NCI-H2029 treated with DMSO at 0.1 percent for 48 hours (cell line): ENCODE measurements at regions not wholly inside any gene's neighbourhood (a gene's known extent, or its start where the extent isn't known, plus 50 kb on each side); places are given as distances from the start of the nearest gene placed in this dataset.
"Not testable (repeated sequence)": the region's sequence is repeated elsewhere in the genome, so short reads cannot be mapped to it uniquely, and the experiment has no call there.

Experiments used
- DNase-seq: peaks from one replicate; lab custom pipeline; 2025; lab: John Stamatoyannopoulos, UW

- peak; percentile 10 for DNase-seq
Measured at GRCh38 chr5:126234563-126235195, 188.5 kb upstream of the GRAMD2B start.

- no peak for DNase-seq
Measured at GRCh38 chr5:126235628-126236027, 187.6 kb upstream of the GRAMD2B start.

- no peak for DNase-seq
Measured at GRCh38 chr5:126236994-126237393, 186.2 kb upstream of the GRAMD2B start.

- DNase-seq, result no peak
Measured at GRCh38 chr5:126248611-126249010, 174.6 kb upstream of the GRAMD2B start.

DNA sequence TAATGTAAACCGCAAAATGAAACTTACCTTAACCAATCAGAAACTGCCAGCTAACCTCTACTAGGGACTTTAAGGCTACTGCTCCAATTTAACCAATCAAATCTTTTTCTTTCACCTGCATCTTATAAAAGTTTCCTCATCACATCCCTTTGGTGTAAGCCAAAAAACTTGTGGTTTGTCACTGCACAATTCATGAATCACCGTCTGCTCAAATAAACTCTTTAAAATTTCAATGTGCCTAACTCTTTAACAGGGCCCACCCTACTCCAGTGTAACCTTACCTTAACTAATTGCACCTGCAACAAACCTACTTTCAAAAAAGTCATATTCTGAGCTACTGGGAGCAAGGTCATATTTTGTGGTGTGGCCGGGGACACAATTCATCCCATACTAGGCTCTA is 172.2 kb upstream of the GRAMD2B start:
- DNase-seq, result no peak

- no peak for DNase-seq
Measured at GRCh38 chr5:126253406-126253805, 169.8 kb upstream of the GRAMD2B start.

DNA sequence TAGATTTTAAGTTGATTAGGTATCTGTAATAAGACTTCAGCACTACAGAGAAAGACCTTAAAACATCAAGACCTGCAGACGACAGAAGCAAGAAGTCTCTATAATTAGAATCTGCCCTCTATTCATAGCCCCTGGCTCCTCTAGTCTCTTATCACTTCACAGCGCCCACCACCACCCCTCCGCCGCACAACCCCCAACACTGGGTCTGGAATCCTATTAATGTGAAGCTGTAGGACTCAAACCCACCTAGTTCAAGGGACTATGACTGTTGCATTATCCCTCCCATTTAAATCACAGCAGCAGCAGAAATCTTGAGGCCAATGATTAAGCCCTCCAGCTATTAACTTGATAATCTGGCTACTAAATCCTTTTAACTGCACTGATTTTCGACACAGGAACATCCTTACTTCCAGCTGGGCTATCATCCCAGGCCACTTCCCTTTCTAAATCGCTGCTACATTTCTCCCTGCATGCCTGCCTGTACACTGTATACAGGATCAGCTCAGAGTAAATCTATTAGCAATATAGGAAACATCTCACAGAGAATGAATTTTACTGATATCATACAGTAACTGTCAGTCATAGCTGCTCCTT is 159.5 kb upstream of the GRAMD2B start:
- no peak for DNase-seq

GRCh38 chr5:126265917-126266316 is 157.3 kb upstream of the GRAMD2B start:
- DNase-seq, result no peak

GRCh38 chr5:126267438-126267837 is 155.8 kb upstream of the GRAMD2B start:
- no peak for DNase-seq

- DNase-seq, result no peak
Measured at GRCh38 chr5:126268697-126269315, 154.4 kb upstream of the GRAMD2B start.

- no peak for DNase-seq
Measured at GRCh38 chr5:126269511-126269910, 153.7 kb upstream of the GRAMD2B start.

GRCh38 chr5:126271141-126271540 is 152.1 kb upstream of the GRAMD2B start:
- no peak for DNase-seq

DNA sequence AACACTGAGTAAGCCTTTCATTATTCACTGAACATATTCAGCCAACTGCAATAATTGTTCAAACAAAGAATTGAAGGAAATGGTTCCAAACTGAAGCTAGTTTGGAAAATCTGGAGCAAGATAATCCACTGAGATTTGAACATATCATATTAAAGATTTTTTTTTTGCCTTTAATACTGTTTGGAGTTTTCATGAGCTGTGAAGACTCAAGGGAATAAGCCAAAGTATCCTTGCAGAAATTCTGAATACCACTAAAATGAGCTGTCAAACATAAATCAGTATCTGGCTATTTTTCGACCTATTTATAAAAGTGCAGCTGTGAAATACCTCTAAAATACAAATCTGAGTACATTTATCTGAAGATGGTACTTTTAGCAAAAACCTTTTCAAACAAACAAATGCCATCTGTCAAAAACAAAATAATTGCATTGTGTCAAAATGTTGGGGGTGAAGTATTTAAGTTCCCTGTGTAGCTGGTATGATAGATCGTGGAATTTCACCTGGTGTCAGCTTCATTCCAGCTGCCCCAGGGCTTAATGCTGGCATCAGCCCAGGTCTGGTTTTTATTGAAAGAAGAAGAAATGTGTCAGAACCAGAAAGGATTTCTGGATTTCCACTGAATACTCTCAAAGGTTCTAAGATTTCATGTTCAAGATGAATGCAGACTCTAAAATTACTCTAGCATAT is 149.0 kb upstream of the GRAMD2B start:
- DNase-seq, result no peak

GRCh38 chr5:126274763-126275125 is 148.5 kb upstream of the GRAMD2B start:
- DNase-seq, result no peak

DNA sequence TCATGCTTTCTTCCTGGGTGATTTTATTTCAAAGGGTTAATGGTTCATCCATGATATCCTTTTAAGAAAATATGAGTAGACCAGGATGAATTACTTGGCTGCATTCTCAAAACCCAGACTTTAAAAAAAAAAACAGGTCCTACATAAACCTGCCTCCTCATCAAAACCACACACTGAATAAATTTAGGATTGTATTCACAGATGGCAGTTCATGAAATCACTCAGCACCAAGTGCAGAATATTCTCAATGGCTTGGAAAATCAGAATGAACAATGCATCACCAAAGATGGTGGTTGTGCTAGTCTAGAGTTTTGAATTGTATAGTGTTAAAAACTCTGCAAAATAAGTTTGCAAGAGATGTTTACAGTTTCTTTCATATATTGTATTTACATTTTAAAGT is 145.4 kb upstream of the GRAMD2B start:
- DNase-seq, result no peak

DNA sequence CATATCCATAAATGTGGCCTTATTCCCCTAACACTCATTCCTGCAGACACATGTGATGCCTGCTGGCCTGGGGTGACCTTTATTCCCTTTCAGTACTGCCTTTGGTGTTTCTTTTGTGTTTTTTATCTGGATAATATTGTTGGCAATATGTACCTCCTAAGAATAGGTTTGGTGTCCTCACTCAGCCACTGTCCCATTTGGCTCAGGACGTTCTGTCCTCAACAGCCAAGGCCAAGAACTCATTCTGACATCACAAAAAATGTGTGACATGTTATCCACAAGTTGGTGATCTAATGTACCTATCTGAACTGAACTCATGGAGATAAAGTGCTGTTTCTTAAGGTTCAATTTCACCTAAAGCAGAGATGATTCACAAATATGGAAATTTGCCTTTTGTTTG is 142.9 kb upstream of the GRAMD2B start:
- no peak for DNase-seq

DNA sequence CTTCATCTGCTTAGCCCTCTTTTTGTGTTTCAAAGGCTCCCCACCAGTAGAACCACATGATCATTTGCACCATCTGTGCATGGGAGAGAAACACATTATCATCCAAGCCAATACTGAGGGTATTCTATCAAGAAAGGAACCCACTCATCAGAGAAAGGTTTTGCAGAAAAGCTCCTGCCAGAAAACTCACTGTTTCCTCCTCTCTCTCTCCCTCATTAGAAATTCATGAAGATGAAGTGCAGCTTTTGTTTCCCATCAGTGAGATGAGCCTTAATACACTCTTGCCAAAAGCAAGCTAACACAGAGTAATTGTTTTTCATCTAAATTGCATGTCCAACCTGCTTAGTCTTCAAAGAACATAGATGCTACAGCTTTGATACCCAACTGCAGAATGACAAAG is 142.4 kb upstream of the GRAMD2B start:
- DNase-seq, result no peak

GRCh38 chr5:126284977-126285696 is 138.1 kb upstream of the GRAMD2B start:
- DNase-seq, result no peak

DNA sequence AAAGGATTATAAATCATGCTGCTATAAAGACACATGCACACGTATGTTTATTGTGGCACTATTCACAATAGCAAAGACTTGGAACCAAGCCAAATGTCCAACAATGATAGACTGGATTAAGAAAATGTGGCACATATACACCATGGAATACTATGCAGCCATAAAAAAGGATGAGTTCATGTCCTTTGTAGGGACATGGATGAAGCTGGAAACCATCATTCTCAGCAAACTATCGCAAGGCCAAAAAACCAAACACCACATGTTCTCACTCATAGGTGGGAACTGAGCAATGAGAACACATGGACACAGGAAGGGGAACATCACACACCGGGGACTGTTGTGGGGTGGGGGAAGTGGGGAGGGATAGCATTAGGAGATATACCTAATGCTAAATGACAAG is 127.1 kb upstream of the GRAMD2B start:
- not testable (repeated sequence) for DNase-seq

- no peak for DNase-seq
Measured at GRCh38 chr5:126300293-126300692, 122.9 kb upstream of the GRAMD2B start.

DNA sequence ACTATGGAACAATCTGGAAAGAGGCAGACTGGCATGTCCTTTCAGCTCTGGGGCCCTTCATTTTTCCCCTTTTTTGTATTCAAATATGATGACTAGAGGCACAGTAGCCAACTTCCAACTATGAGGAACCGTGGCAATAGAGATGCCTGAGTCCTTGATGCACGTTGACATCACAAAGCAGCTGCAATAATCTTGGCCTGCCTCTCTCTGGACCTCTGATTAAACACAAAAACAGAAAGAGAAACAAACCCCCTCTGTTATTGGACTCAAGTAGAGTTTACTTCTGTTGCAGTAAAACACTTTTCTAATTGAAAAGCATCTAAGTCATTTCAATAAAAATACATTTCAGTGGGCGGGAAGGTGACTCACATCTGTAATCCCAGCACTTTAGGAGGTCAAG is 122.2 kb upstream of the GRAMD2B start:
- DNase-seq, result no peak

GRCh38 chr5:126309860-126310259 is 113.3 kb upstream of the GRAMD2B start:
- DNase-seq, result no peak

- no peak for DNase-seq
Measured at GRCh38 chr5:126311766-126312165, 111.4 kb upstream of the GRAMD2B start.
